ENCODE measurements at regions not wholly inside any gene's neighbourhood (a gene's known extent, or its start where the extent isn't known, plus 50 kb on each side); places are given as distances from the start of the nearest gene placed in this dataset.

GRCh38 chr16:73915140-73915539, 381.5 kb upstream of the PSMD7 start:
- TF ChIP-seq EZH2 (IDR thresholded peaks at IDR 0.05) = no peak
- no peak for TF ChIP-seq POLR2A (IDR thresholded peaks at IDR 0.05; ENCODE audit: borderline replicate concordance, extremely low read depth, insufficient read depth, insufficient read length)
- no peak for TF ChIP-seq CEBPB (IDR thresholded peaks at IDR 0.05; ENCODE audit: low read depth)
